HG03432 (cell line): ENCODE measurements at regions not wholly inside any gene's neighbourhood (a gene's known extent, or its start where the extent isn't known, plus 50 kb on each side); places are given as distances from the start of the nearest gene placed in this dataset.
"Not testable (repeated sequence)": the region's sequence is repeated elsewhere in the genome, so short reads cannot be mapped to it uniquely, and the experiment has no call there.

Experiments used
- ATAC-seq: cut with Tn5 transposase; IDR thresholded peaks from one replicate; pipeline ENCODE4 v1.9.1; 2021; ENCODE audit warnings: mild to moderate bottlenecking, moderate library complexity; ENCODE audit not compliant: unreplicated experiment

- no peak for ATAC-seq
These were observed 487.3 kb upstream of the SPRED2 start for GRCh38 chr2:65919550-65920188.

- ATAC-seq = no peak
These were observed 486.4 kb upstream of the SPRED2 start for GRCh38 chr2:65918760-65919187.

- no peak for ATAC-seq
These were observed 485.6 kb upstream of the SPRED2 start for GRCh38 chr2:65917986-65918385.

GRCh38 chr2:65916785-65917295 is 484.4 kb upstream of the SPRED2 start:
- ATAC-seq = no peak

- ATAC-seq = no peak
These were observed 483.8 kb upstream of the SPRED2 start for GRCh38 chr2:65916177-65916576.

GRCh38 chr2:65915273-65915672 is 482.9 kb upstream of the SPRED2 start:
- no peak for ATAC-seq

GRCh38 chr2:65914244-65914786 is 481.9 kb upstream of the SPRED2 start:
- no peak for ATAC-seq

GRCh38 chr2:65913813-65914212 is 481.4 kb upstream of the SPRED2 start:
- no peak for ATAC-seq

GRCh38 chr2:65901756-65902155 is 469.4 kb upstream of the SPRED2 start:
- ATAC-seq = no peak

GRCh38 chr2:65896446-65896845 is 464.0 kb upstream of the SPRED2 start:
- ATAC-seq = no peak

GRCh38 chr2:65890131-65890530 is 457.7 kb upstream of the SPRED2 start:
- ATAC-seq = not testable (repeated sequence)

- no peak for ATAC-seq
These were observed 452.9 kb upstream of the SPRED2 start for GRCh38 chr2:65885266-65885665.

GRCh38 chr2:65881592-65881991 is 449.2 kb upstream of the SPRED2 start:
- ATAC-seq = no peak

GRCh38 chr2:65880436-65880835 is 448.0 kb upstream of the SPRED2 start:
- ATAC-seq = no peak

- ATAC-seq = no peak
These were observed 445.6 kb upstream of the SPRED2 start for GRCh38 chr2:65878011-65878340.

- ATAC-seq = no peak
These were observed 445.1 kb upstream of the SPRED2 start for GRCh38 chr2:65877331-65878010.

GRCh38 chr2:65876114-65876513 is 443.7 kb upstream of the SPRED2 start:
- ATAC-seq = no peak

GRCh38 chr2:65870826-65871225 is 438.4 kb upstream of the SPRED2 start:
- ATAC-seq = no peak

GRCh38 chr2:65869296-65869695 is 436.9 kb upstream of the SPRED2 start:
- no peak for ATAC-seq

- ATAC-seq = no peak
These were observed 435.8 kb upstream of the SPRED2 start for GRCh38 chr2:65868177-65868576.

GRCh38 chr2:65867446-65867845 is 435.0 kb upstream of the SPRED2 start:
- no peak for ATAC-seq

- ATAC-seq = no peak
These were observed 433.7 kb upstream of the SPRED2 start for GRCh38 chr2:65866148-65866547.
